GM12878 (cell line): ENCODE measurements at regions not wholly inside any gene's neighbourhood (a gene's known extent, or its start where the extent isn't known, plus 50 kb on each side); places are given as distances from the start of the nearest gene placed in this dataset.

ENCODE experiments used
- ATAC-seq: fragments of 200-7000 bp; cut with Tn5 transposase; 3 replicates; pipeline ENCODE4 v1.9.1; 2020; ENCODE audit warnings: mild to moderate bottlenecking, moderate library complexity
- BruUV-seq: library from RNA; stranded (reverse); fragments of 400-500 nt; replicated peaks from 2 replicates; lab custom pipeline; 2021; lab: Mats Ljungman, UMichigan
- CTCF ChIA-PET: fragments of 300-600 bp; sonication (Branson Sonifier 250); formaldehyde crosslinking; extraction: SDS; loops from one replicate; lab custom pipeline; 2021; ENCODE audit warnings: inconsistent platforms; lab: Yijun Ruan, JAX
- POLR2A ChIA-PET: fragments of 350-600 bp; formaldehyde crosslinking; extraction: SDS; loops from one replicate; lab custom pipeline; 2021; ENCODE audit warnings: inconsistent platforms; lab: Charles Lee
- RAD21 ChIA-PET: fragments of 300-600 bp; sonication (Branson Sonifier 250); formaldehyde crosslinking; loops from one replicate; lab custom pipeline; 2023; ENCODE audit warnings: antibody characterized with exemption; ENCODE audit not compliant: unreplicated experiment; lab: Charles Lee
- SMC1A ChIA-PET: fragments of 300-600 bp; sonication (Branson Sonifier 250); formaldehyde crosslinking; loops from one replicate; lab custom pipeline; 2023; ENCODE audit not compliant: unreplicated experiment, uncharacterized antibody; lab: Charles Lee
- DNase-seq: peaks from one replicate; pipeline ENCODE4 v3.0.0-alpha.2; 2011; ENCODE audit warnings: low read depth, low spot score
- FAIRE-seq: peaks from 3 replicates; lab custom pipeline; 2011; peaks lifted over from hg19 to GRCh38; lab: Jason Lieb, UNC
- H2AFZ ChIP-seq: 2 replicates; pipeline ENCODE4 v1.6.0; 2011; ENCODE audit warnings: low read depth, low read length, control low read depth; ENCODE audit not compliant: control insufficient read depth
- H3K27ac ChIP-seq: 2 replicates; pipeline ENCODE4 v1.5.1; 2011; ENCODE audit warnings: control low read depth; ENCODE audit not compliant: control insufficient read depth, insufficient read depth
- H3K27me3 ChIP-seq, 2 experiments: replicated peaks in 1 of 2; 2 replicates each; pipeline versions ENCODE4 v1.6.0 to v1.6.1; 2011; ENCODE audit warnings: low read length in 1 of 2; ENCODE audit not compliant: control insufficient read depth in 2 of 2, insufficient read depth in 2 of 2
- H3K36me3 ChIP-seq, 2 experiments: 2 replicates each; pipeline ENCODE4 v1.5.1; 2011; ENCODE audit warnings: low read length in 1 of 2; ENCODE audit not compliant: control insufficient read depth in 2 of 2, insufficient read depth in 2 of 2
- H3K4me1 ChIP-seq: 2 replicates; pipeline ENCODE4 v1.6.1; 2011; ENCODE audit warnings: mild to moderate bottlenecking, low read length, moderate library complexity, mixed read lengths; ENCODE audit not compliant: control insufficient read depth, insufficient read depth
- H3K4me2 ChIP-seq: 2 replicates; pipeline ENCODE4 v1.6.0; 2011; ENCODE audit warnings: control low read depth; ENCODE audit not compliant: control insufficient read depth, insufficient read depth
- H3K4me3 ChIP-seq: fragments of 200-600 bp; sonication (generic); 2 replicates; pipeline ENCODE4 v1.5.1; 2016
- H3K79me2 ChIP-seq: 2 replicates; pipeline ENCODE4 v1.6.0; 2011; ENCODE audit warnings: low read length; ENCODE audit not compliant: control insufficient read depth, insufficient read depth
- H3K9ac ChIP-seq: 2 replicates; pipeline ENCODE4 v1.8.0; 2011; ENCODE audit warnings: low read length, control low read depth, mixed read lengths; ENCODE audit not compliant: control insufficient read depth, insufficient read depth
- H3K9me3 ChIP-seq: replicated peaks from 3 replicates; pipeline ENCODE4 v1.5.1; 2011; ENCODE audit warnings: mild to moderate bottlenecking, low read length; ENCODE audit not compliant: control insufficient read depth, insufficient read depth
- H4K20me1 ChIP-seq: 2 replicates; pipeline ENCODE4 v1.6.0; 2011; ENCODE audit not compliant: control insufficient read depth, insufficient read depth
- ATF7 ChIP-seq: fragments of 450-650 bp; IDR thresholded peaks from 2 replicates; pipeline ENCODE4 v1.6.1; 2016; ENCODE audit warnings: low read depth, mild to moderate bottlenecking
- FOXK2 ChIP-seq: fragments of 450-650 bp; IDR thresholded peaks from 2 replicates; pipeline ENCODE4 v1.6.1; 2017; ENCODE audit warnings: mild to moderate bottlenecking, moderate library complexity
- HDAC6 ChIP-seq: fragments of 200-600 bp; sonication (generic); IDR thresholded peaks from one replicate; pipeline ENCODE4 v1.8.0; 2017; ENCODE audit warnings: antibody characterized with exemption; ENCODE audit not compliant: unreplicated experiment
- KDM1A ChIP-seq: fragments of 200-600 bp; sonication (generic); IDR thresholded peaks from 2 replicates; pipeline ENCODE4 v1.6.1; 2016; ENCODE audit warnings: borderline replicate concordance
- KLF5 ChIP-seq: fragments of 450-650 bp; IDR thresholded peaks from 2 replicates; pipeline ENCODE4 v1.6.1; 2014; ENCODE audit warnings: mild to moderate bottlenecking; ENCODE audit not compliant: partially characterized antibody
- MYC ChIP-seq: IDR thresholded peaks from 2 replicates; pipeline ENCODE4 v1.6.1; 2011; ENCODE audit warnings: mild to moderate bottlenecking, low read length, moderate library complexity, inconsistent platforms; ENCODE audit not compliant: insufficient read depth, insufficient replicate concordance, insufficient read length, severe bottlenecking
- NFXL1 ChIP-seq: fragments of 450-650 bp; IDR thresholded peaks from 2 replicates; pipeline ENCODE4 v1.6.1; 2017; ENCODE audit warnings: antibody characterized with exemption, mild to moderate bottlenecking, borderline replicate concordance
- NKRF ChIP-seq: fragments of 450-650 bp; conservative IDR thresholded peaks from 2 replicates; pipeline ENCODE4 v1.6.1; 2017; ENCODE audit warnings: mild to moderate bottlenecking, moderate library complexity
- PML ChIP-seq: IDR thresholded peaks from 2 replicates; pipeline ENCODE4 v1.6.1; 2012; ENCODE audit warnings: low read length, inconsistent platforms
- SP1 ChIP-seq: IDR thresholded peaks from one replicate; pipeline ENCODE4 v1.6.1; 2011; ENCODE audit warnings: low read depth, low read length
- ZNF24 ChIP-seq: fragments of 450-650 bp; IDR thresholded peaks from 2 replicates; pipeline ENCODE4 v1.6.1; 2017; ENCODE audit warnings: antibody characterized with exemption, mild to moderate bottlenecking
- WGBS: methylation state at CpG from one replicate; pipeline ENCODE4 v1.1.6; 2016; ENCODE audit warnings: low lambda C conversion rate; ENCODE audit not compliant: insufficient replicate concordance, insufficient coverage; ENCODE audit errors: missing lambda C conversion rate; 5-methylcytosine and 5-hydroxymethylcytosine counted together
- in situ Hi-C: fragments of 300-500 bp; cut with MboI; formaldehyde crosslinking; loops from 9 replicates; pipeline ENCODE4 v1.14.3; 2018; ENCODE audit warnings: mixed read lengths
- intact Hi-C: fragments of 100-400 bp; cut with micrococcal nuclease; formaldehyde crosslinking; loops from one replicate; pipeline ENCODE4 v1.14.2; 2022; ENCODE audit not compliant: unreplicated experiment
- TF ChIP-seq, protein P1 (sequence below): fragments of 450-650 bp; IDR thresholded peaks from 2 replicates; pipeline ENCODE4 v1.6.1; 2016; ENCODE audit warnings: mild to moderate bottlenecking
- TF ChIP-seq, protein P2 (sequence below): fragments of 450-650 bp; IDR thresholded peaks from 2 replicates; pipeline ENCODE4 v1.6.1; 2017; ENCODE audit warnings: mild to moderate bottlenecking, low read depth, inconsistent platforms; ENCODE audit not compliant: poor library complexity, severe bottlenecking

DNA sequence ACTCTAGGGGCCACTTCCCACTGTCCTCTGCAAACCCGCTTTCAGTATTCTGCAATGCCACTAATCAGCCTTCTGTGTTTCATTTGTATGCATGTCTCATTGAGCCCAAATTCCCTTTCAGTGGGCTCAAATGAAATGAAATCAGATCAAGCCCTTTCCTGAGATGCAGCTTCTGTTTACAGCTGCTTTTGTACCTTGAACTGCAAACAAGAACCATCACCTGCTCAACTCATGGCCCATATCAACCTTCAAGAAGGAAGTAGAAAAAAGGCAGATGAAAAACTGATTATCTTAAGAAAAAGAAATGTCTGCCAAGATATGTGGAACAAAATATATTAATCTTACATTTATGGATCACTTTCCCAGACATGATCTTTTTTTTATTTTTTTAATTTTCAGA is 141.1 kb upstream of the ARHGAP42 start:
- no peak for DNase-seq
- intact Hi-C loops = no loop called here
- Histone ChIP-seq H3K27me3 (no peaks in the 10 kb centered on the region), H3K4me2 (no peak overlapping the region), H4K20me1 (no peaks in the 10 kb centered on the region), H3K9me3 (no peaks in the 10 kb centered on the region), H2AFZ (no peak overlapping the region), H3K36me3 (no peaks in the 10 kb centered on the region), H3K27ac (no peak overlapping the region), H3K9ac (no peak overlapping the region), H3K4me1 (no peaks in the 10 kb centered on the region), H3K79me2 (no peaks in the 10 kb centered on the region), H3K4me3 (no peak overlapping the region)
- SMC1A ChIA-PET = no interaction called here
- in situ Hi-C loops = no loop called here
- POLR2A ChIA-PET = no interaction called here
- no peak for FAIRE-seq
- 100% methylated on average over 1 of the region's 1 CpG for WGBS
- TF ChIP-seq PML = no peak
- TF ChIP-seq, protein P1, sequence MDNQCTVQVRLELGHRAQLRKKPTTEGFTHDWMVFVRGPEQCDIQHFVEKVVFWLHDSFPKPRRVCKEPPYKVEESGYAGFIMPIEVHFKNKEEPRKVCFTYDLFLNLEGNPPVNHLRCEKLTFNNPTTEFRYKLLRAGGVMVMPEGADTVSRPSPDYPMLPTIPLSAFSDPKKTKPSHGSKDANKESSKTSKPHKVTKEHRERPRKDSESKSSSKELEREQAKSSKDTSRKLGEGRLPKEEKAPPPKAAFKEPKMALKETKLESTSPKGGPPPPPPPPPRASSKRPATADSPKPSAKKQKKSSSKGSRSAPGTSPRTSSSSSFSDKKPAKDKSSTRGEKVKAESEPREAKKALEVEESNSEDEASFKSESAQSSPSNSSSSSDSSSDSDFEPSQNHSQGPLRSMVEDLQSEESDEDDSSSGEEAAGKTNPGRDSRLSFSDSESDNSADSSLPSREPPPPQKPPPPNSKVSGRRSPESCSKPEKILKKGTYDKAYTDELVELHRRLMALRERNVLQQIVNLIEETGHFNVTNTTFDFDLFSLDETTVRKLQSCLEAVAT = no peak
- no peak for TF ChIP-seq NFXL1
- no peak for TF ChIP-seq HDAC6
- TF ChIP-seq NKRF = no peak
- no peak for TF ChIP-seq SP1
- TF ChIP-seq KLF5 = no peak
- TF ChIP-seq, protein P2, sequence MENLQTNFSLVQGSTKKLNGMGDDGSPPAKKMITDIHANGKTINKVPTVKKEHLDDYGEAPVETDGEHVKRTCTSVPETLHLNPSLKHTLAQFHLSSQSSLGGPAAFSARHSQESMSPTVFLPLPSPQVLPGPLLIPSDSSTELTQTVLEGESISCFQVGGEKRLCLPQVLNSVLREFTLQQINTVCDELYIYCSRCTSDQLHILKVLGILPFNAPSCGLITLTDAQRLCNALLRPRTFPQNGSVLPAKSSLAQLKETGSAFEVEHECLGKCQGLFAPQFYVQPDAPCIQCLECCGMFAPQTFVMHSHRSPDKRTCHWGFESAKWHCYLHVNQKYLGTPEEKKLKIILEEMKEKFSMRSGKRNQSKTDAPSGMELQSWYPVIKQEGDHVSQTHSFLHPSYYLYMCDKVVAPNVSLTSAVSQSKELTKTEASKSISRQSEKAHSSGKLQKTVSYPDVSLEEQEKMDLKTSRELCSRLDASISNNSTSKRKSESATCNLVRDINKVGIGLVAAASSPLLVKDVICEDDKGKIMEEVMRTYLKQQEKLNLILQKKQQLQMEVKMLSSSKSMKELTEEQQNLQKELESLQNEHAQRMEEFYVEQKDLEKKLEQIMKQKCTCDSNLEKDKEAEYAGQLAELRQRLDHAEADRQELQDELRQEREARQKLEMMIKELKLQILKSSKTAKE = no peak
- TF ChIP-seq ATF7 = no peak
- no peak for TF ChIP-seq KDM1A
- no peak for TF ChIP-seq ZNF24
- TF ChIP-seq MYC = no peak
- no peak for TF ChIP-seq FOXK2
- no peak for ATAC-seq
- RAD21 ChIA-PET = no interaction called here
- CTCF ChIA-PET = no interaction called here
- no TSS peak for BruUV-seq
